ENCODE measurements at regions not wholly inside any gene's neighbourhood (a gene's known extent, or its start where the extent isn't known, plus 50 kb on each side); places are given as distances from the start of the nearest gene placed in this dataset.

DNA sequence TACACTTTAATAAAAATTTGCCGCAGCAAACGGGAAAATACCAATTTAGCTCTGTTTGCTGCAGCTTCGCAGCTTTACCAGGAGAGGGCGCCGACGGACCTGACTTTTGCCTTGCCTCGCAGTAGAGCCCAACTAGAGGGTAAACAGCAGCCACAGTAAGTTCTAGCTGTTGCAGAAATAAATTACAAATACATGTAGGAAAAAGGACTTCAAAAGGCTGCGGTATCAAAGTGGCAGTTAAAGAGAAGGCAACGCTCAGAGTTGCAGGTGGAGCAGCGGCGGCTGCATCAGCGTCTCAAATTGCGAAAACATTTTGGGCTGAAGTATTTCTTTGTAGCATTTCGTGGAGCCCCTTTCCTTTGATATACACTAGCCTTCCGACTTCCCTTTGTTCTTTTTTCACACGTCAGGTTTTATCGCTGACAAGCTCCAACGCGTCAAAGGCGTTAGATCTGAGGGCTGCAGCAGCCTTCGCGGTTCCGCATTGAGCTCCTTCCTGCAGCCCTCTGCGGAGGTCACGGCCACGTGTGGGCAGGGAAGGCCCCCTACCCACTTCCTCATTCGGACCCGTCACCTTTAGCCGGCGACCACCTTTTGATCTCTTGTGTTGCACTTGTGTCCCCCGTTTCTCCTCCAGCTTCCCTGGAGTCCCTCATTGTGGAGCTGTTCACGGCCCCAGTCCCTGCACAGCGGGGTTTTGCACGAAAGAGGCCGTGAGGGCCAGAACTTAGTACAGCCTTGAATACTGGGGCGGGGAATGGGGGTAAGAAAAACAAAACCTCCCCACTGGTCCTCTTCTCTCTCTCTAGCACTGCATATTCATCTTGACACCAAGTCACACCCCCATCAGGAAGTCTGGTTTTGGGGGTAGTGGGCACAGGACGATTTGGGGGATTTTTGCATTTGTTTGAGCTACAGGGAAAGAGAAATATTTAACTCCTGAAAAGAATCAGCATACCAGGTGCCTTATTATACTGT lies 72.8 kb downstream of the S1PR1 start:
- TF ChIP-seq, protein P1, sequence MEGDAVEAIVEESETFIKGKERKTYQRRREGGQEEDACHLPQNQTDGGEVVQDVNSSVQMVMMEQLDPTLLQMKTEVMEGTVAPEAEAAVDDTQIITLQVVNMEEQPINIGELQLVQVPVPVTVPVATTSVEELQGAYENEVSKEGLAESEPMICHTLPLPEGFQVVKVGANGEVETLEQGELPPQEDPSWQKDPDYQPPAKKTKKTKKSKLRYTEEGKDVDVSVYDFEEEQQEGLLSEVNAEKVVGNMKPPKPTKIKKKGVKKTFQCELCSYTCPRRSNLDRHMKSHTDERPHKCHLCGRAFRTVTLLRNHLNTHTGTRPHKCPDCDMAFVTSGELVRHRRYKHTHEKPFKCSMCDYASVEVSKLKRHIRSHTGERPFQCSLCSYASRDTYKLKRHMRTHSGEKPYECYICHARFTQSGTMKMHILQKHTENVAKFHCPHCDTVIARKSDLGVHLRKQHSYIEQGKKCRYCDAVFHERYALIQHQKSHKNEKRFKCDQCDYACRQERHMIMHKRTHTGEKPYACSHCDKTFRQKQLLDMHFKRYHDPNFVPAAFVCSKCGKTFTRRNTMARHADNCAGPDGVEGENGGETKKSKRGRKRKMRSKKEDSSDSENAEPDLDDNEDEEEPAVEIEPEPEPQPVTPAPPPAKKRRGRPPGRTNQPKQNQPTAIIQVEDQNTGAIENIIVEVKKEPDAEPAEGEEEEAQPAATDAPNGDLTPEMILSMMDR (IDR thresholded peaks at IDR 0.05), result peak; percentile 56 to 86
- TF ChIP-seq POLR2AphosphoS5 (IDR thresholded peaks at IDR 0.05) (no peak), EP300 (IDR thresholded peaks at IDR 0.05) (no peak), POLR2A (IDR thresholded peaks at IDR 0.05) (no peak)

Data from suprapubic skin (tissue), 4 donors.